CD14-positive monocyte (primary cell): ENCODE measurements at regions not wholly inside any gene's neighbourhood (a gene's known extent, or its start where the extent isn't known, plus 50 kb on each side); places are given as distances from the start of the nearest gene placed in this dataset.

Experiments
- DNase-seq, 3 donors: peaks; one replicate each; pipeline ENCODE4 v3.0.0-alpha.2; 2011 to 2022
- H2AFZ ChIP-seq: 2 replicates; pipeline ENCODE4 v1.6.0; 2012; ENCODE audit warnings: mild to moderate bottlenecking, low read depth, low read length, inconsistent platforms; ENCODE audit not compliant: insufficient read depth, poor library complexity, severe bottlenecking
- H3K27ac ChIP-seq, 2 donors: 1 replicate in 1 of 2; 2 replicates in 1 of 2; pipeline ENCODE4 v1.5.1; 2012 to 2013; ENCODE audit warnings: low read length in 2 of 2, control low read depth in 1 of 2, inconsistent platforms in 1 of 2, low read depth in 1 of 2, mild to moderate bottlenecking in 1 of 2
- H3K27me3 ChIP-seq, 2 donors: one replicate each; pipeline versions ENCODE4 v1.6.0 to v1.6.1; 2011 to 2013; ENCODE audit warnings: low read length in 2 of 2; ENCODE audit not compliant: control insufficient read depth in 2 of 2, insufficient read depth in 2 of 2
- H3K36me3 ChIP-seq, 2 donors: replicated peaks in 1 of 2; 1 replicate in 1 of 2; 2 replicates in 1 of 2; pipeline versions ENCODE4 v1.5.1 to v1.6.1; 2012 to 2013; ENCODE audit warnings: low read length in 2 of 2, control low read depth in 1 of 2, inconsistent platforms in 1 of 2, mild to moderate bottlenecking in 1 of 2; ENCODE audit not compliant: insufficient read depth in 2 of 2, control insufficient read depth in 1 of 2
- H3K4me1 ChIP-seq, 2 donors: 1 replicate in 1 of 2; 2 replicates in 1 of 2; pipeline versions ENCODE4 v1.5.1 to v1.6.1; 2012 to 2013; ENCODE audit warnings: low read length in 2 of 2, control low read depth in 1 of 2, inconsistent platforms in 1 of 2, mild to moderate bottlenecking in 1 of 2, moderate library complexity in 1 of 2; ENCODE audit not compliant: insufficient read depth in 2 of 2, control insufficient read depth in 1 of 2
- H3K4me2 ChIP-seq: replicated peaks from 2 replicates; pipeline ENCODE3; 2012; ENCODE audit warnings: low read length, moderate library complexity, mild to moderate bottlenecking; ENCODE audit not compliant: poor library complexity, severe bottlenecking; ENCODE audit errors: extremely low read depth
- H3K4me3 ChIP-seq, 3 experiments: fragments of 200-600 bp in 1 of 3; sonication (generic) in 1 of 3; replicated peaks in 1 of 3; 1 replicate in 2 of 3; 2 replicates in 1 of 3; pipeline ENCODE4 v1.5.1; 2011 to 2013; ENCODE audit warnings: low read length in 3 of 3, mild to moderate bottlenecking in 3 of 3, control low read depth in 2 of 3, low read depth in 2 of 3, inconsistent platforms in 1 of 3, moderate library complexity in 1 of 3
- H3K79me2 ChIP-seq: 2 replicates; pipeline ENCODE4 v1.6.0; 2012; ENCODE audit warnings: mild to moderate bottlenecking, control low read depth, inconsistent platforms, low read length, moderate library complexity; ENCODE audit not compliant: insufficient read depth
- H3K9ac ChIP-seq: 2 replicates; pipeline ENCODE4 v1.6.0; 2017; ENCODE audit warnings: low read length, mild to moderate bottlenecking; ENCODE audit not compliant: insufficient read depth, poor library complexity, severe bottlenecking
- H3K9me3 ChIP-seq, 2 donors: replicated peaks in 1 of 2; 1 replicate in 1 of 2; 2 replicates in 1 of 2; pipeline versions ENCODE4 v1.5.1 to v1.6.1; 2012 to 2013; ENCODE audit warnings: low read length in 2 of 2, control low read depth in 1 of 2; ENCODE audit not compliant: control insufficient read depth in 1 of 2, insufficient read depth in 1 of 2
- H4K20me1 ChIP-seq: 2 replicates; pipeline ENCODE4 v1.6.0; 2012; ENCODE audit warnings: mild to moderate bottlenecking, low read length, control low read depth, moderate library complexity; ENCODE audit not compliant: insufficient read depth
- H3K27ac Mint-ChIP-seq, 7 donors: one replicate each; pipeline ENCODE4 v1.8.0; 2020; ENCODE audit warnings: mild to moderate bottlenecking in 7 of 7, mixed read lengths in 7 of 7, moderate library complexity in 6 of 7, inconsistent platforms in 2 of 7
- H3K27me3 Mint-ChIP-seq, 3 donors: one replicate each; pipeline ENCODE4 v1.8.0; 2021 to 2022; ENCODE audit warnings: low read depth in 3 of 3, mild to moderate bottlenecking in 3 of 3, mixed read lengths in 3 of 3, moderate library complexity in 3 of 3, inconsistent platforms in 1 of 3
- H3K36me3 Mint-ChIP-seq, 2 donors: one replicate each; pipeline ENCODE4 v1.8.0; 2020; ENCODE audit warnings: mixed read lengths in 2 of 2, inconsistent platforms in 1 of 2, mild to moderate bottlenecking in 1 of 2
- H3K4me1 Mint-ChIP-seq: one replicate; pipeline ENCODE4 v1.8.0; 2020; ENCODE audit warnings: mild to moderate bottlenecking, mixed read lengths
- H3K4me3 Mint-ChIP-seq, 2 donors: one replicate each; pipeline ENCODE4 v1.8.0; 2020; ENCODE audit warnings: mild to moderate bottlenecking in 2 of 2, mixed read lengths in 2 of 2, moderate library complexity in 1 of 2
- H3K9me3 Mint-ChIP-seq, 7 donors: one replicate each; pipeline ENCODE4 v1.8.0; 2020 to 2022; ENCODE audit warnings: mixed read lengths in 7 of 7, mild to moderate bottlenecking in 6 of 7, moderate library complexity in 6 of 7, inconsistent platforms in 2 of 7
- WGBS: methylation state at CpG from one replicate; pipeline ENCODE4 v1.1.5; 2013; ENCODE audit warnings: missing lambda C conversion rate; ENCODE audit not compliant: insufficient coverage; 5-methylcytosine and 5-hydroxymethylcytosine counted together
- intact Hi-C, 2 donors: fragments of 100-400 bp; cut with micrococcal nuclease; formaldehyde crosslinking; loops; one replicate each; pipeline versions ENCODE4 v1.15.0 to v1.15.1; 2023
- TF ChIP-seq, protein P1 (sequence below): fragments of 200-600 bp; IDR thresholded peaks from one replicate; pipeline ENCODE4 v1.8.0; 2022; ENCODE audit warnings: antibody characterized with exemption, mild to moderate bottlenecking

DNA sequence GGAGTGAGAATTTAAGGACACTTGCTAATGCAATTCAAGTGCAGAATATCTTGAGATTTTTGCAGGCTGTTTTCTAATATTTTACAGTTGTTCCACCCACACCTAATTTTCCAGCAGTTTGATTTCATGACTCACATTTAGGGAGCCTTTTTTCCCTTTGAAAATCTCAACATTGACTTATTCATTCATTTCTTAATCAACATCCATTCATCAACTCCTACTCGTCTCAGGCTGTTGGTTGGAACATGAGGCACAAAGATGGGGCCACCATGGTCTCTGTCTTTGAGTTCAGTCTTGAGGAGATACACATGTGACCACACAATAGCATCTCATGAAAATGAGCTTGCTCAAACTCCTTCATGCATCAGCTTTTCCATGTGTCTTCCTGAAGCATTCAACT is 135.6 kb downstream of the UNC5CL start:
- WGBS: 89% methylated on average over 1 of the region's 1 CpG
- Histone ChIP-seq H3K9ac (no peak overlapping the region), H3K79me2 (no peaks in the 10 kb centered on the region), H4K20me1 (no peaks in the 10 kb centered on the region), H2AFZ (no peak overlapping the region), H3K27ac (no peak overlapping the region), H3K27me3 (no peaks in the 10 kb centered on the region), H3K4me1 (no peaks in the 10 kb centered on the region), H3K4me3 (no peak overlapping the region), H3K36me3 (no peaks in the 10 kb centered on the region), H3K4me2 (no peak overlapping the region), H3K9me3 (no peaks in the 10 kb centered on the region)
- Mint-ChIP-seq H3K4me1 (no peaks in the 10 kb centered on the region), H3K36me3 (no peaks in the 10 kb centered on the region), H3K27me3 (peaks cover 0 to 14% (median 4%) of the 10 kb centered on the region in 3 donors), H3K27ac (no peak overlapping the region), H3K4me3 (no peak overlapping the region), H3K9me3 (peaks cover 0 to 2% (median 0%) of the 10 kb centered on the region in 7 donors)
- TF ChIP-seq, protein P1, sequence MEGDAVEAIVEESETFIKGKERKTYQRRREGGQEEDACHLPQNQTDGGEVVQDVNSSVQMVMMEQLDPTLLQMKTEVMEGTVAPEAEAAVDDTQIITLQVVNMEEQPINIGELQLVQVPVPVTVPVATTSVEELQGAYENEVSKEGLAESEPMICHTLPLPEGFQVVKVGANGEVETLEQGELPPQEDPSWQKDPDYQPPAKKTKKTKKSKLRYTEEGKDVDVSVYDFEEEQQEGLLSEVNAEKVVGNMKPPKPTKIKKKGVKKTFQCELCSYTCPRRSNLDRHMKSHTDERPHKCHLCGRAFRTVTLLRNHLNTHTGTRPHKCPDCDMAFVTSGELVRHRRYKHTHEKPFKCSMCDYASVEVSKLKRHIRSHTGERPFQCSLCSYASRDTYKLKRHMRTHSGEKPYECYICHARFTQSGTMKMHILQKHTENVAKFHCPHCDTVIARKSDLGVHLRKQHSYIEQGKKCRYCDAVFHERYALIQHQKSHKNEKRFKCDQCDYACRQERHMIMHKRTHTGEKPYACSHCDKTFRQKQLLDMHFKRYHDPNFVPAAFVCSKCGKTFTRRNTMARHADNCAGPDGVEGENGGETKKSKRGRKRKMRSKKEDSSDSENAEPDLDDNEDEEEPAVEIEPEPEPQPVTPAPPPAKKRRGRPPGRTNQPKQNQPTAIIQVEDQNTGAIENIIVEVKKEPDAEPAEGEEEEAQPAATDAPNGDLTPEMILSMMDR: no peak
- intact Hi-C loops: no loop called here
- DNase-seq: no peak

DNA sequence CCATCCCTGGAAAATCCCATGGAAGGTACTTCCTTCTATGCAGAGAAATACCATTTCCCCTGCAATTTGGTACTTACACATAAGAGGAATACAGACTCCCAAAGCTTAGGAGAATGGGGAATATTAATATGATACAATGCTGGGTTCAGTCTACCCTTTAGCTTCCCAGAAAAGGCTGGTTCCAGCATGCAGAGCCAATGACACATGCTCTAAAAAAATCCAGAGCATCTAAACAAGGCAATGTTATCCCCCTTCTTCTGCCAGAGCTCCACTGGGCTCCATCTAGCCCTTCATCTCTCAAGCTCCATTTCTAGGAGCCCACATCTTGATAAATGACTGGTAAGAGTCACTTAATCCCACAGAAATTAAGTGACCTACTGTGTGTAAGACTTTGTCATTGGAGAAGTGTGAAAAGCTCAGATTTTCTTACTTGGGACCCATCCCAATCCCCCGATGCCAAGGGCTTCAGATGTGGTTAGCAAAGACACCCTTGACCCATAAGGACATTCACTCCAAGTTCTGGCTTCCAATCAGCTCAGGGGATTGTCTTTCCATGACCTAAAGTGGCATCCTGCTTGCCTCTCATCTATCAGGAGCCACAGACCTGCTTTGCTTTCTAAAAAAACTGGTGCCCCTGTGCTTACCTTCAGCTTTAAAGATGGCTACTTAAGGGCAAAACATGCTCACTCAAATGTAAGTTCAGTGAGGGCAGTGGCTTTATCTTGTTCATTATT is 137.5 kb downstream of the UNC5CL start:
- TF ChIP-seq, protein P1: no peak
- 100% methylated on average over 1 of the region's 1 CpG for WGBS
- Histone ChIP-seq H4K20me1 (no peaks in the 10 kb centered on the region), H3K27ac (no peak overlapping the region), H3K36me3 (no peaks in the 10 kb centered on the region), H3K4me2 (no peak overlapping the region), H3K4me1 (no peaks in the 10 kb centered on the region), H3K4me3 (no peak overlapping the region), H2AFZ (no peak overlapping the region), H3K9me3 (no peaks in the 10 kb centered on the region), H3K79me2 (no peaks in the 10 kb centered on the region), H3K9ac (no peak overlapping the region), H3K27me3 (no peaks in the 10 kb centered on the region)
- no peak for DNase-seq
- Mint-ChIP-seq H3K36me3 (no peaks in the 10 kb centered on the region), H3K4me1 (no peaks in the 10 kb centered on the region), H3K27ac (no peak overlapping the region), H3K27me3 (peaks cover 0 to 11% (median 2%) of the 10 kb centered on the region in 3 donors), H3K4me3 (no peak overlapping the region), H3K9me3 (peaks cover 0 to 2% (median 0%) of the 10 kb centered on the region in 7 donors)
- intact Hi-C loops: no loop called here
